ENCODE measurements at regions not wholly inside any gene's neighbourhood (a gene's known extent, or its start where the extent isn't known, plus 50 kb on each side); places are given as distances from the start of the nearest gene placed in this dataset.

DNA sequence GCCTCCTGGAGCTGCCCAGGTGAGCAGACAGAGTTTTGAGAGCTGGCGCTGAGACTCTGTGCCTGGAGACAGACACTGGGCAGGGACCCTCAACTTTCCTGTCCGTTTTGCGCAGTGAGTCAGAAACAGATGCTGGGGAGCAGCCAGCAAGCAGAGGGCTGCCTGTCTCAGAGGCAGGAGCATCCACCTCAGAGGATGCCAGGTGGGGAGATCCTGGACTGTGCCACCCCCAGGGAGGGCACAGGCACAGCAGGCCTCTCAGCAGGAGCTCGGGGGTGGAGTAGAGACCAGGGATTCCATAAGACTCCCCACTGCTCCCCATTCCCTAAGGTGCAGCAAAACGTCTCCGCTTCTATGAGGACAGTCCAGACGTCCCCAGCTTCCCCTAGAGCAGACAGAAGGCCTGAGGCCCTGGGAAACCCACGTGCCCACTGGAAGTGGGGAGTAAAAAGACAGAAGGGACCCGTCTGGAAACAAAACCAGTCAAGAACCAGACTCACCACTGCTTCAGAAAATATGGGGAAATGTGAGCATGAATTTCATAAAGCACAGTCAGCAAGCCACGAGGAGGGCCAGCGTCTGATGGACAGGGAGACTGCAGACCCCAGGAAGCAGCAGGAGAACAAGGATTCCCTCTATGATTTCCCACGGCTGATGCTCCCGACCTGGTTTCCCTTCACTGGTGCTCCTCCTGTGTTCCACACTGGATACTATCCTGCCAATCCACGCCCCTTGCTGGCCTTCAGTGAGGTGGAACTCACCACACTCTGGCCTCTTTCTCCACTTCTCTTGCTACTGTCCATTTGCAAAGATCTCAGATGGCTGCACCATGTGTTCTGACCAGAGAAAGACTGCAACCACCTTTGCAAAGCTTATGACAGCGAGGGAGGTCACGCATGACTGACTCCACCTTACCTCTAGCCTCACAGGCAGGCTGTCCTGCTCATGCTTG lies 151.3 kb upstream of the FAM20C start:
- H3K36me3 ChIP-seq = no peaks in the 10 kb centered on the region
- H3K27me3 ChIP-seq = peaks cover 0 to 15% (median 3%) of the 10 kb centered on the region in 9 donors
- TF ChIP-seq, protein P1, sequence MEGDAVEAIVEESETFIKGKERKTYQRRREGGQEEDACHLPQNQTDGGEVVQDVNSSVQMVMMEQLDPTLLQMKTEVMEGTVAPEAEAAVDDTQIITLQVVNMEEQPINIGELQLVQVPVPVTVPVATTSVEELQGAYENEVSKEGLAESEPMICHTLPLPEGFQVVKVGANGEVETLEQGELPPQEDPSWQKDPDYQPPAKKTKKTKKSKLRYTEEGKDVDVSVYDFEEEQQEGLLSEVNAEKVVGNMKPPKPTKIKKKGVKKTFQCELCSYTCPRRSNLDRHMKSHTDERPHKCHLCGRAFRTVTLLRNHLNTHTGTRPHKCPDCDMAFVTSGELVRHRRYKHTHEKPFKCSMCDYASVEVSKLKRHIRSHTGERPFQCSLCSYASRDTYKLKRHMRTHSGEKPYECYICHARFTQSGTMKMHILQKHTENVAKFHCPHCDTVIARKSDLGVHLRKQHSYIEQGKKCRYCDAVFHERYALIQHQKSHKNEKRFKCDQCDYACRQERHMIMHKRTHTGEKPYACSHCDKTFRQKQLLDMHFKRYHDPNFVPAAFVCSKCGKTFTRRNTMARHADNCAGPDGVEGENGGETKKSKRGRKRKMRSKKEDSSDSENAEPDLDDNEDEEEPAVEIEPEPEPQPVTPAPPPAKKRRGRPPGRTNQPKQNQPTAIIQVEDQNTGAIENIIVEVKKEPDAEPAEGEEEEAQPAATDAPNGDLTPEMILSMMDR (IDR thresholded peaks at IDR 0.05) = no peak
- no peak for TF ChIP-seq POLR2A (IDR thresholded peaks at IDR 0.05)
- no peak overlapping the region for H3K4me3 ChIP-seq
- 76 to 80% (median 77%) methylated on average over 14 to 16 of the region's 16 CpGs for WGBS, 4 donors
- intact Hi-C loops (cut with DNase I) = no loop called here
- H3K27ac ChIP-seq = no peak overlapping the region
- ATAC-seq (no peak), DNase-seq (peak in 2 of 5 donors; percentile 2 to 13)
- H3K4me1 ChIP-seq = peaks cover 0 to 11% (median 0%) of the 10 kb centered on the region in 12 donors
- H3K9me3 ChIP-seq = no peaks in the 10 kb centered on the region

DNA sequence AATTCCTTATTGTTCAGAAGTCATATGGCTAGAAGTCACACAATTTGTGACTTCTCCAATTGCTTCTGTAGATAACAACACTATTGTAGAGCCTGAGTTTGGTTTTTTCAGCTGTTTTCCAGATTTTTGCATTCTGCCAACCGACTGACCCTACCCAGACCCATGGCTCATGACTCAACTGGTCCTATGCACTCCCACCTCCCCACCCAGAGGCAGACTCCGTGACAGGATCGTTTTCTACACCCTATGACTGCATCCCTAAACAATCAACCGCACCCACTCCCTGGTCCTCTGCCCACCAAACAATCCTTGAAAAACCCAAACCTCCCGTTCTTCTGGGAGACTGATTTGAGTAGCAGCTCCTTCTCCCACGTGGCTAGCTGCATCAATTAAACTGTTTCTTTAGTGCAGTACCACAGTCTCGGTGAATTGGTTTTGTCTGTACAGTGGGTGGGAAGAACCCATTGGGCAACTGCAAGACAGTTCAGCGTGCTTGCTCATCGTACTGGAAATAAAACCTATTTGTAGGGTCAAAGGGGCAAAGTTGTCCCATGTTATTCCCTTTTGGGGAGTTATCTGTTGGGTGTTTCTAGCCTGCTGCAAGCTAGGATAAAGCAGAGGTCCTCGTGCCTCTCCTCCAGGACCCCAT lies 150.3 kb upstream of the FAM20C start:
- Histone ChIP-seq H3K27ac (no peak overlapping the region), H3K4me3 (no peak overlapping the region), H3K36me3 (no peaks in the 10 kb centered on the region), H3K9me3 (no peaks in the 10 kb centered on the region), H3K27me3 (peaks cover 0 to 15% (median 3%) of the 10 kb centered on the region in 9 donors), H3K4me1 (peaks cover 0 to 11% (median 0%) of the 10 kb centered on the region in 12 donors)
- TF ChIP-seq, protein P1 (IDR thresholded peaks at IDR 0.05) = no peak
- TF ChIP-seq POLR2A (IDR thresholded peaks at IDR 0.05) = no peak
- 75 to 82% (median 78%) methylated on average over 10 of the region's 10 CpGs for WGBS, 4 donors
- intact Hi-C loops (cut with DNase I) = no loop called here
- ATAC-seq (no peak), DNase-seq (peak in 1 of 5 donors; percentile 1)

DNA sequence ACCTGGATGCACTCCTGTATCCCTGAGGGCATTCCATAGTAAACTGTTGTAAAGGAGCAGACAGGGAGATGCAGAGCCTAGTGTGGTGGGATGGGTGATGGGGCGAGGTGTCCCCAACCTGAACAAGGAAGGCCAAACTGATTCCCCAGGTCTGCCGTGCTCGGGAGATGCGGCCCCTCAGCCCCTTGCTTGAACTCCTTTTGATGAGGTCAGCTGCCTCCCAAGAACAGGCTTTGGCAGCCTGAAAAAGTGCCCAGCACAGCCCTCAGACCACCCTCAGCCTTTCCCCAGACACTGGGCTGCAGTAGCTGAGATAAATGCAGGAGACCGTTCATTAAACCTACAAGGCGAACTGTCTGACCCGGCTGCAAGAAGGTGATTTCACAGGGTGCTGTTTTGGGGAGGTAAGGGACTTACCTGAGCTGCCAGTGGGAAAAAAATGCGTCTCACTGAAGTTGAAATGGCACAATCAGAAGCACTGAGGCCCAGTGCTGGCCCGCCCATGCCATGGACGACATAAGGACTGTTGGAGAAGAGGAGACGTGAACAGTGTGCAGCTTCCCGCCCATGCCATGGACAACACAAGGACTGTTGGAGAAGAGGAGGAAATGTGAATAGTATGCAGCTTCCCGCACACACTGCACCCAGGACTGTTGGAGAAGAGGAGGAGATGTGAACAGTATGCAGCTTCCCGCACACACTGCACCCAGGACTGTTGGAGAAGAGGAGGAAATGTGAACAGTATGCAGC lies 148.4 kb upstream of the FAM20C start:
- Histone ChIP-seq H3K36me3 (no peaks in the 10 kb centered on the region), H3K9me3 (no peaks in the 10 kb centered on the region), H3K27ac (no peak overlapping the region), H3K4me1 (peaks cover 0 to 11% (median 0%) of the 10 kb centered on the region in 12 donors), H3K4me3 (no peak overlapping the region), H3K27me3 (peaks cover 0 to 15% (median 3%) of the 10 kb centered on the region in 9 donors)
- 86 to 92% (median 90%) methylated on average over 13 to 14 of the region's 14 CpGs for WGBS, 4 donors
- no peak for TF ChIP-seq POLR2A (IDR thresholded peaks at IDR 0.05)
- TF ChIP-seq, protein P1 (IDR thresholded peaks at IDR 0.05) = no peak
- intact Hi-C loops (cut with DNase I) = no loop called here
- ATAC-seq = no peak
- peak in 1 of 5 donors; percentile 2 for DNase-seq
